ENCODE measurements at regions not wholly inside any gene's neighbourhood (a gene's known extent, or its start where the extent isn't known, plus 50 kb on each side); places are given as distances from the start of the nearest gene placed in this dataset.

DNA sequence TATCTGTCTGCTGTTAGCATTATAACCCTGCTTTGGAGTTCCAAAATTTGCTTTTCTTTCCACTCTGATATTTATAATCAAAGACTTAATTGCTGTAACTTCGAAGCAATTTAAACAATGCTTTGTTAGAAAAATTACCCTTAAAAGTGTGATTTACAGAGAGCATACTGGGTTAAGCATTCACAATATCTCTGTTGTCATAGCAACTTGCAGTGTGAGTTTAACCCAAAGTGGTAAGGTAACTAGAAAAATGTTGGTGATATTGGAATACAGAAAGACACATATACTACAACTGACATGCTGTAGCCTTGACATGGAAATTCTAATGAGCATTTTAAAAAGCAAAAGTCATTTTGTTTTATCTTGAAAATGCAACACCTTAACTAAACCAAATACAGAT, 70.4 kb upstream of the SMLR1 start:
- TF ChIP-seq, protein P1, sequence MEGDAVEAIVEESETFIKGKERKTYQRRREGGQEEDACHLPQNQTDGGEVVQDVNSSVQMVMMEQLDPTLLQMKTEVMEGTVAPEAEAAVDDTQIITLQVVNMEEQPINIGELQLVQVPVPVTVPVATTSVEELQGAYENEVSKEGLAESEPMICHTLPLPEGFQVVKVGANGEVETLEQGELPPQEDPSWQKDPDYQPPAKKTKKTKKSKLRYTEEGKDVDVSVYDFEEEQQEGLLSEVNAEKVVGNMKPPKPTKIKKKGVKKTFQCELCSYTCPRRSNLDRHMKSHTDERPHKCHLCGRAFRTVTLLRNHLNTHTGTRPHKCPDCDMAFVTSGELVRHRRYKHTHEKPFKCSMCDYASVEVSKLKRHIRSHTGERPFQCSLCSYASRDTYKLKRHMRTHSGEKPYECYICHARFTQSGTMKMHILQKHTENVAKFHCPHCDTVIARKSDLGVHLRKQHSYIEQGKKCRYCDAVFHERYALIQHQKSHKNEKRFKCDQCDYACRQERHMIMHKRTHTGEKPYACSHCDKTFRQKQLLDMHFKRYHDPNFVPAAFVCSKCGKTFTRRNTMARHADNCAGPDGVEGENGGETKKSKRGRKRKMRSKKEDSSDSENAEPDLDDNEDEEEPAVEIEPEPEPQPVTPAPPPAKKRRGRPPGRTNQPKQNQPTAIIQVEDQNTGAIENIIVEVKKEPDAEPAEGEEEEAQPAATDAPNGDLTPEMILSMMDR (IDR thresholded peaks at IDR 0.05; ENCODE audit: low read depth, low read length) = no peak
- TF ChIP-seq EZH2phosphoT487 (IDR thresholded peaks at IDR 0.05; ENCODE audit: low read depth) = no peak

Measured in OCI-LY3 (cell line).